ENCODE measurements at regions not wholly inside any gene's neighbourhood (a gene's known extent, or its start where the extent isn't known, plus 50 kb on each side); places are given as distances from the start of the nearest gene placed in this dataset.

GRCh38 chr13:65727070-65727469 is 1503.1 kb downstream of the PCDH9 start:
- TF ChIP-seq CTCF (IDR thresholded peaks at IDR 0.05; ENCODE audit: low read depth, low read length) (no peak), EZH2phosphoT487 (IDR thresholded peaks at IDR 0.05; ENCODE audit: low read depth) (no peak)
- H3K36me3 ChIP-seq (replicated peaks; ENCODE audit: low read depth, low read length), result no peaks in the 10 kb centered on the region

GRCh38 chr13:65725006-65725405 is 1505.1 kb downstream of the PCDH9 start:
- peak overlapping the region; percentile 32; the same call in 1 of the 2 replicates for H2AFZ ChIP-seq (ENCODE audit: low read depth, low read length)
- no peaks in the 10 kb centered on the region for H3K4me1 ChIP-seq (ENCODE audit: low read length)
- no peak overlapping the region for H3K4me3 ChIP-seq (ENCODE audit: low read length)
- TF ChIP-seq CTCF (IDR thresholded peaks at IDR 0.05; ENCODE audit: low read depth, low read length) (no peak), EZH2phosphoT487 (IDR thresholded peaks at IDR 0.05; ENCODE audit: low read depth) (no peak)
- H3K9me3 ChIP-seq (ENCODE audit: insufficient read depth, low read length), result no peaks in the 10 kb centered on the region
- H3K79me2 ChIP-seq (ENCODE audit: low read length), result no peaks in the 10 kb centered on the region
- no peak overlapping the region for H3K9ac ChIP-seq (ENCODE audit: low read length)
- H3K4me2 ChIP-seq (ENCODE audit: low read length), result no peak overlapping the region
- no peaks in the 10 kb centered on the region for H3K36me3 ChIP-seq (replicated peaks; ENCODE audit: low read depth, low read length)
- no peak overlapping the region for H3K27ac ChIP-seq (ENCODE audit: low read length)
- H4K20me1 ChIP-seq (ENCODE audit: insufficient read depth, low read length), result no peaks in the 10 kb centered on the region
- no peaks in the 10 kb centered on the region for H3K27me3 ChIP-seq (ENCODE audit: low read depth, low read length)

More at GRCh38 chr13:65727070-65727469, 1503.1 kb downstream of the PCDH9 start:
- no peak overlapping the region for H3K9ac ChIP-seq (ENCODE audit: low read length)
- H3K4me2 ChIP-seq (ENCODE audit: low read length), result no peak overlapping the region
- H3K27me3 ChIP-seq (ENCODE audit: low read depth, low read length), result no peaks in the 10 kb centered on the region
- no peaks in the 10 kb centered on the region for H4K20me1 ChIP-seq (ENCODE audit: insufficient read depth, low read length)
- no peaks in the 10 kb centered on the region for H3K4me1 ChIP-seq (ENCODE audit: low read length)
- no peaks in the 10 kb centered on the region for H3K9me3 ChIP-seq (ENCODE audit: insufficient read depth, low read length)
- H3K79me2 ChIP-seq (ENCODE audit: low read length), result no peaks in the 10 kb centered on the region
- no peak overlapping the region for H2AFZ ChIP-seq (ENCODE audit: low read depth, low read length)
- H3K27ac ChIP-seq (ENCODE audit: low read length), result no peak overlapping the region
- no peak overlapping the region for H3K4me3 ChIP-seq (ENCODE audit: low read length)

- TF ChIP-seq EZH2phosphoT487 (IDR thresholded peaks at IDR 0.05; ENCODE audit: low read depth) (no peak), CTCF (IDR thresholded peaks at IDR 0.05; ENCODE audit: low read depth, low read length) (no peak)
- Histone ChIP-seq H3K4me2 (ENCODE audit: low read length) (no peak overlapping the region), H3K27me3 (ENCODE audit: low read depth, low read length) (no peaks in the 10 kb centered on the region), H3K9me3 (ENCODE audit: insufficient read depth, low read length) (no peaks in the 10 kb centered on the region), H3K79me2 (ENCODE audit: low read length) (no peaks in the 10 kb centered on the region), H3K9ac (ENCODE audit: low read length) (no peak overlapping the region), H4K20me1 (ENCODE audit: insufficient read depth, low read length) (no peaks in the 10 kb centered on the region), H3K27ac (ENCODE audit: low read length) (no peak overlapping the region), H3K4me3 (ENCODE audit: low read length) (no peak overlapping the region), H3K36me3 (replicated peaks; ENCODE audit: low read depth, low read length) (no peaks in the 10 kb centered on the region), H2AFZ (ENCODE audit: low read depth, low read length) (no peak overlapping the region), H3K4me1 (ENCODE audit: low read length) (no peaks in the 10 kb centered on the region)
Observed at GRCh38 chr13:65724226-65724625, 1505.9 kb downstream of the PCDH9 start.

GRCh38 chr13:65722506-65722905 is 1507.6 kb downstream of the PCDH9 start:
- Histone ChIP-seq H3K27me3 (ENCODE audit: low read depth, low read length) (no peaks in the 10 kb centered on the region), H3K4me3 (ENCODE audit: low read length) (no peak overlapping the region), H3K36me3 (replicated peaks; ENCODE audit: low read depth, low read length) (no peaks in the 10 kb centered on the region), H3K4me2 (ENCODE audit: low read length) (no peak overlapping the region), H3K9me3 (ENCODE audit: insufficient read depth, low read length) (no peaks in the 10 kb centered on the region), H3K4me1 (ENCODE audit: low read length) (no peaks in the 10 kb centered on the region), H4K20me1 (ENCODE audit: insufficient read depth, low read length) (no peaks in the 10 kb centered on the region), H2AFZ (ENCODE audit: low read depth, low read length) (no peak overlapping the region), H3K9ac (ENCODE audit: low read length) (no peak overlapping the region), H3K27ac (ENCODE audit: low read length) (no peak overlapping the region), H3K79me2 (ENCODE audit: low read length) (no peaks in the 10 kb centered on the region)
- TF ChIP-seq CTCF (IDR thresholded peaks at IDR 0.05; ENCODE audit: low read depth, low read length) (no peak), EZH2phosphoT487 (IDR thresholded peaks at IDR 0.05; ENCODE audit: low read depth) (no peak)
